ENCODE measurements at regions not wholly inside any gene's neighbourhood (a gene's known extent, or its start where the extent isn't known, plus 50 kb on each side); places are given as distances from the start of the nearest gene placed in this dataset.

GRCh38 chr2:128392207-128392606 is 73.5 kb upstream of the HS6ST1 start:
- TF ChIP-seq CTCF (IDR thresholded peaks at IDR 0.05; ENCODE audit: insufficient read depth, low read length, poor library complexity, severe bottlenecking) (no peak), EZH2phosphoT487 (conservative IDR thresholded peaks at IDR 0.05; ENCODE audit: low read length) (no peak)
